ENCODE measurements at regions not wholly inside any gene's neighbourhood (a gene's known extent, or its start where the extent isn't known, plus 50 kb on each side); places are given as distances from the start of the nearest gene placed in this dataset.

- no peak overlapping the region for H2BK120ac ChIP-seq (ENCODE audit: low read depth, low read length, poor library complexity, severe bottlenecking)
- H3K18ac ChIP-seq (ENCODE audit: insufficient read length, low read depth, low read length) = no peak overlapping the region
- H3K4ac ChIP-seq (ENCODE audit: low read depth, low read length) = no peak overlapping the region
- Mint-ChIP-seq H3K4me1 (no peaks in the 10 kb centered on the region), H3K27ac (no peak overlapping the region), H3K36me3 (ENCODE audit: insufficient read depth in 1 of 3, low read depth in 3 of 3) (no peaks in the 10 kb centered on the region), H3K9me3 (no peaks in the 10 kb centered on the region), H3K4me3 (no peak overlapping the region), H3K27me3 (ENCODE audit: low read depth) (no peaks in the 10 kb centered on the region)
- H4K5ac ChIP-seq (ENCODE audit: insufficient read length, low read depth, low read length) = no peak overlapping the region
- no peak overlapping the region for H2BK15ac ChIP-seq (ENCODE audit: low read depth, low read length)
- no peaks in the 10 kb centered on the region for H4K20me1 ChIP-seq (ENCODE audit: control insufficient read depth, insufficient read depth, insufficient read length)
- H2BK20ac ChIP-seq (ENCODE audit: low read depth, low read length, poor library complexity, severe bottlenecking) = no peak overlapping the region
- H4K91ac ChIP-seq (ENCODE audit: insufficient read length, low read depth, low read length) = no peak overlapping the region
- H3K23me2 ChIP-seq (ENCODE audit: insufficient read length, low read depth, low read length, poor library complexity, severe bottlenecking) = no peaks in the 10 kb centered on the region
- DNase-seq = no peak
- no peak overlapping the region for H2BK5ac ChIP-seq (ENCODE audit: insufficient read length, low read length)
- H3K27me3 ChIP-seq (ENCODE audit: insufficient read depth, low read length) = no peaks in the 10 kb centered on the region
- H2AK5ac ChIP-seq (ENCODE audit: insufficient read length, low read length) = no peak overlapping the region
- no peak overlapping the region for H2BK12ac ChIP-seq (ENCODE audit: insufficient read length, low read depth, low read length)
- no peak overlapping the region for H3K9ac ChIP-seq (ENCODE audit: extremely low read depth, insufficient read length, low read length)
- no peak overlapping the region for H4K8ac ChIP-seq (replicated peaks; ENCODE audit: insufficient read length, low read depth, low read length)
- no peaks in the 10 kb centered on the region for H3K4me1 ChIP-seq (ENCODE audit: insufficient read depth, low read length)
- H3K4me2 ChIP-seq (ENCODE audit: insufficient read depth, insufficient read length, low read length) = no peak overlapping the region
- no peak overlapping the region for H3K56ac ChIP-seq (ENCODE audit: insufficient read length, low read depth, low read length)
- WGBS (ENCODE audit: extremely low coverage, insufficient read length, low lambda C conversion rate) = no CpG with 5 or more reads among the region's 2 CpGs
- H3K79me2 ChIP-seq (ENCODE audit: insufficient read depth, low read length) = no peaks in the 10 kb centered on the region
- no peak for TF ChIP-seq CTCF (conservative IDR thresholded peaks at IDR 0.05)
- no peak overlapping the region for H3K23ac ChIP-seq (ENCODE audit: insufficient read length, low read depth, low read length)
- H3K14ac ChIP-seq (ENCODE audit: insufficient read depth, low read length) = no peak overlapping the region
- no peak overlapping the region for H2AFZ ChIP-seq (ENCODE audit: low read length)
- H3K9me3 ChIP-seq (ENCODE audit: control insufficient read depth, low read depth, low read length) = no peaks in the 10 kb centered on the region
- no peak overlapping the region for H3T11ph ChIP-seq (ENCODE audit: low read length)
- H3K79me1 ChIP-seq (ENCODE audit: insufficient read depth, low read depth, low read length, poor library complexity, severe bottlenecking) = no peaks in the 10 kb centered on the region
- no peak overlapping the region for H3K27ac ChIP-seq (ENCODE audit: insufficient read length, low read depth, low read length)
Measured at GRCh38 chr5:25995209-25995608, 1043.2 kb downstream of the CDH9 start.
